Germinal center (tissue), 1 donor: ENCODE measurements at regions not wholly inside any gene's neighbourhood (a gene's known extent, or its start where the extent isn't known, plus 50 kb on each side); places are given as distances from the start of the nearest gene placed in this dataset.
"Not testable (repeated sequence)": the region's sequence is repeated elsewhere in the genome, so short reads cannot be mapped to it uniquely, and the experiment has no call there.

Source experiments
- DNase-seq: peaks from one replicate; pipeline ENCODE4 v3.0.0; 2012; ENCODE audit warnings: mixed read lengths, low spot score

DNA sequence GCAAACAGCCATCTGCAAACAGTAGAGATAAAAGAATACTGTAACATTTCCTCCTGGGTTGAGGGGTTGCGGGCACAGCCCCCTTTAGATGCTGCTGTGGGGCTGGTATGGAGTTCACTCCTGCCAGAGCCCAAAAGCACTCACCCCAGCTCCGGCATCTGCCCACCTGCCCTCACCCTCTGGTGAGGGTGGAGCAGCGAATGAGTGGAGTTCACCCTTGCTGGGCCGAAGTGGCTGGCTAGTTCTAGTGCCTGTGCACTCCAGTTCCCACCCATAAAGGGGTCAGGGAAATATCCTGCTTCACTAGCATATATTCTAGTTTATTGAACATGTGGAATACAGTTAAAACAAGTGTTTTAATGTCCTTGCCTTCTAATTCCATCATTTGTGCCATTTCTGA, 209.7 kb upstream of the SGO1 start:
- no peak for DNase-seq

DNA sequence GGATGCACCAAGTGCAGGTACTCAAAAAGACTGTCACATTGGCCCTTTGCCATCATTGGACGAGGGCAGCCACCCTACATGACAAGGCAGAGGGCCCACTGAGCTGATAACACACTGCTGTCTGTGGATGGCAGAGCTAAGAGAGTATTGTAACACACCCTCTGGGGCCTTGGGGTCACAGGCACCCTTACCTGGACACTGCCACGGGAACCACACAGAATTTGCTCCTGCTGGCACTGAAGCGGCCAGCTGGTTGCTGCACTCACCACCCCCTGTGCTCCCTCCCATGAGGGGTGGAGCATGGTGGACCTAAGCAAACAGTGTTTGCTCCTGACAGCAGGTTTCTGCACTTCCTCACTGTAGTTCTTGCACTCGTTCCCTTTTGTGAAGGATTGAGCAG, 208.2 kb upstream of the SGO1 start:
- DNase-seq, result no peak

DNA sequence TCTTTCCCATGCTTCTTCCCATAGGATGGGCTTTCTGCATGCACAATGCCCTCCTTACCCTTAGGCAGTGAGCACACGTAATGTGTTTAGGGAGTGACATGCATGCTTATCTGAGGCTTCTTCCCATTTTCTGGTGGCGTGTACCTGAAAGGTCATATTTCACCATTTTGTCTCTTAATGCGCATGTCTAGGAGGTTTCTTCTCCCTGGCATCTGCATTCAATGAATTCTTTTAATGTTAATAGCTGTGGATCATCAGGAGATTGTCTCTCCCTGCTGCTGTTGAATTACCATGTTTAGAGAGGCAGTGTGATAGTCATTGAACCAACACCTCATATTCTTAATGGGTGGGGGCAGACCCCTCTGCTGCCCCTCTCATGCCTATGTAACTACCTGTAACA, 205.6 kb upstream of the SGO1 start:
- no peak for DNase-seq

DNA sequence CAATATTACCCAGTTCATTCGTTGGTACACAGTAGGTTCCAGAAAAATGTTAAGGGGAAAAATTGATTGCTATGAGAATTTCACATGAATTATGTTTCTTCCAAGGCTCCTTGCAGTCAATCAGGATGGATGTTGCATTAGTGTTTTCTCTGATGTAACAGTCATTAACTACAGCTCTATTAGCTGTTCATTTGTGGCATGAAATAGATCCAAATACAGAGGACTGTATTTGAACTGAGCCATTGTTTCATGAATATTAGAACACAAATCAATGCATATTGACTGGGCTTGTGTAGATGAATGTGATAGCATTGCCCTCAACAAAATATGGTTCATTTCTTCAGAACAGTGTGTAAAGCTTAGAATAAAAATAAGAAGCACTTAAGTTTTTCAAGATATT, 203.0 kb upstream of the SGO1 start:
- no peak for DNase-seq

DNA sequence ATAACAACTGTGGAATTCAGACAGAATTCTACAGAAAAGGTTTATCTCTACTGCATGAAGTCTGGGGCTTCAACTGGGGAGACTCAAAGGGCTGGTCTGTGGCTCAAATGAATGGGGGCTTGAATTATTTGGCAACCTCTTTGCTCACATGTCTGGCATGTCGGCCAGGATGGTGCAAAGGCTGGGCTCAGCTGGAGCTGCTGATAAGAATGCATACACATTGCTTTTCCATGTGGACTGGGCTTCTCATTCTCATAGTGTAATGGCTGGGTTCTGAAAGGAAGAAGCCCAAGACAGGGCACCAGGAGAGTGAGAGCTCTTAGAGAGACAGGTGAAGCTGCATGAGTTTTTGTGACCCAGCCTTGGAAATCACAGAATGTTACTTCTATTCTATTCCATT, 194.3 kb upstream of the SGO1 start:
- DNase-seq, result no peak

DNA sequence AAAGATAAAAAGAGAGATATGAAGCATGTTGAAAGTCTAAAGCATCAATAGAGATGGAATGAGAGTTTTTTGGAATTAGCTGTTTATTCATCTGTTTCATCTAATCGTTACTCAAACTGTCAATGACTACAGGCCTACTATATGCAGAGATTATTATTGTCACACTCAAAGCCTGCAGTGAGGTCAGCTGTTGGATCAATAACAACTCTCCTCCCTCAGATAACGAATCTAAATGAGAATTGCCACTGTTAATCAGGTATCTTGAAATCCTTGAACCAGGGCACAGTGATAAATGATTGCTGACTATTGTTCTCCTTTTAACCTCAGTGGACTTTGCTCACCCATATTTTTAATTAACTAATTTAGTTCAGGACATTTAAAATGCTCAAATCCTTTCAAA, 192.3 kb upstream of the SGO1 start:
- no peak for DNase-seq

DNA sequence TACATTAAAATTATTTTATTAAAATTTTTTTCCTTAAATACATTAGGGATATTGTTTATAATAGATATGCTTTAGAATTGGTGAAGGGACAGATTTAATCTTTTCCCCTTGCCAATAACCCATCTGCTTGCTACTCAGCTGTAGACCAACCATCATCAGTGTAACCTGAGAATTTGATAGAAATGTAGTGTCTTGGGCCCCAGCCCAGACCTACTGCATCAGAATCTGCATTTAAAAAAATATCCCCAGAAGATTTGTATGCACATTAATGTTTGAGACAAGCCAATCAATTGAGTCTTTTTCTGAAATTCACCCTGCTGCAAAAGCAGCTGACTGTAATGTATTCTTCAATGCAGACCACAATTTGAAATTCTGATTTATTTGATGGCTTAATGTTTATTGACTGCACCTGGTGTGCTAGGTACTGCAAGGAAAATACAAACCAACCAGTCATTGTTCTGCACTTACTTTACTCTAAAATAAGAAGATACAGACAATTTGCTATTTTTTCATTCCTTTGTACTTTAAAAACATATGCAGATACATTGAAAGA, 190.7 kb upstream of the SGO1 start:
- no peak for DNase-seq

DNA sequence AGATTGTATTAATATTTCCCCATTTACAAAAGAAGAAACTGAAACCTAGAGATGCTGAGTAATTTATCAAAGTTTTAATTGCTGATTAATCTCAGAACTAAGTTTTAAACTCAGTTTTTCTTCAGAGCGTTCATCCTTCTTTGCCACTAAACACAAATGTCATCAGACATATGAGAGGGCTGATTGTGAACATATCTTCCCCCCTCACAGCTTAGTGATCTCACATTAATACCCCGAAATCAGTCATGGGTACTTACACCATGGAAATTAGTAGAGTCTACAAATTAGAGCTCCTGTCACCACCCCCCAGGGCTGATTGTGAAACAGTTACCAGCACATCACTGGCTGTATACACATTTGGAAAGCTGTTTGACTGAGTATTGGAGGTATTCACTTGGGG, 189.3 kb upstream of the SGO1 start:
- DNase-seq, result no peak

DNA sequence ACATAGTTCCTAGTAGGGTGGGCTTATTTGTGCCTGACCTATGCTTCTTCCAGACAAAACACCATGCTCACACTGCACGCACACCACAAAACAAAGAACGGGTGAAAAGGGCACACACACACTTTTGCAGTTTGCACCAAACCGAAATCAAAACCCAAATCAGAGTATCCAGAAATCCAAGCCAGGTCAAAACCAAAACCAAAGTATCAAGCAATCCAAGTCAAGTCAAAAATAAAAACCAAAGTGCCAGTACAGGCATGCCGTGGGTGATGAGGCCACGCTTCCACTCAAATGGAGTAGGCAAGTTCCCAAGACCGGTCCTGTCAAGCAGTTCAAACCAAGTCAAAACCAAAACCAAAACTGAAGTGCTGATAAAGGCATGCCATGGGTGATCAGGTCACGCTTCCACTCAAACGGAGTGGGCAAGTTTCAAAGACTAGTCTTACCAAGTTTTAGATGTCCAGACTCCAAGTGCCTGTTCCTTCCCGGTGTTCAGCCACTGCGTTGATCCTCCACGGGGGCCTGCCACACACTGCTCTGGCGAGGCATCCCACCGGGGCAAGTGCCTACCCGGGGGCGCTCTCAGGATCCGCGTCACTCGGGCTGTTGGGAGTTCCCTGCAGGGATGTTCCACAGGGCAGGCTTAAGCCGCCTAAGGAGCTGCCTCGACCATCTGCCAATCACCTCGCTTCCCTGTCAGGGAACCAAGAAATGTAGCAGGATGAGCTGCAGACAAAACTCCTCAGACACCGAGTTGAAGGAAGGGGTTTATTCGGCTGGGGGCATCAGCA, 184.5 kb upstream of the SGO1 start:
- not testable (repeated sequence) for DNase-seq

DNA sequence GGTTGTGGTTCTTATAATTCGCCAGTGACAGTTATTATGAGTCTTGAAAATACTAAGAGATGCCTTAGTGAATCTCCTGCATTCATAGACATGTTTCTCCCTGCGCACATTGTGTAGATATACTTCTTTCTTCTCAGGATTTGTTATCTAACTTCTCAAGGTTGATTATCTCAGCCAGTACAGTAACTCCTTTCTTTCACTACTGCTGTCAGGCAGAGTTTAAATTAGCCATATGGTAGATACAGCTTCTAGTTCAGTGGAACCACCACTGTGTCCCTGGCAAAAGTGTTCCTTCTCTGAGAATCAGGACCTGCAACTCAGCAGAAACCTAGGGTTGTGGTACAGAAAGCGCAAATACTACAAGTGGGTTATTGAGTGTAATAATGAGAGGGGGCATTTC, 175.0 kb upstream of the SGO1 start:
- DNase-seq, result no peak

DNA sequence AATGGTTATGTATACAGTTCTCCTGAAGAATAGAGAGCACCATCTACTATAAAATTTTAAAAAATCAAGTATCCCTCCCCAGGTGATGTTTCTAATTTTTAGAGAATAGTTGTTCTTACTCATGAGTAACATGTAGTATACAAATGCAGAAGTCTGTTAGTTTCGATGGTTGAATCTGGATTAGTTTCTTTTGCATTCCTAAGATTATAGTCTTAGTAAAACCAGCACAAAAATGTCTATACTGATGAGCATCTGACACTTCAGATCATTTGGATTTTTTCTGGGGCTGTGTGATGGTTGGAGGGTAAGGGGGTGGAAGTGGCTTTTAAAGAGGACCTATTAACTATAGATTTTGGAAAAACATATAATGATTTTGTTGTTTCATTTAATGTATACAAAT, 167.3 kb upstream of the SGO1 start:
- no peak for DNase-seq

DNA sequence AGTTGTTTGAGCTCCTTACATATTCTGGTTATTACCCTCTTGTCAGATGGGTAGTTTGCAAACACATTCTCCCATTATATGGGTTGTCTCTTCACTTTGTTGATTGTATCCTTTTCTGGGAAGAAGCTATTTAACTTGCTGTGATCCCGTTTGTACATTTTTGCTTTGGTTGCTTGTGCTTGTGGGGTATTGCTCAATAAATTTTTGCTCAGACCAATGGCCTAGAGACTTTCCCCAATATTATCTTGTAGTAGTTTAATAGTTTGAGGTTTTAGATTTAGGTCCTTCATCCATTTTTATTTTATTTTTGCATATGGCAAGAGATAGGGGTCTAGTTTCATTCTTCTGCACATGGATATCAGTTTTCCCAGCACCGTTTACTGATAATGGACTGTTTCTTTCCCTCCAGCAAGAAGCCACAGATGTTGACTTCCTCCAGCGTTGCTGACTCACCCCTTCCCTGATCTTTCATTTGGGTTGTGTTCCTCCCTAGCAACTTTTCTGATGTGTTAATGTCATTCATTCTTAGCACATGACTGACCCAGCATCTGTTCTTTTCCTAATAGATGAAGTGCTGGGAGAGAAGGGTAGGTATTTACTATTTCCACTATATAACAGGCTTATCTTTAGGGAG, 166.7 kb upstream of the SGO1 start:
- no peak for DNase-seq

DNA sequence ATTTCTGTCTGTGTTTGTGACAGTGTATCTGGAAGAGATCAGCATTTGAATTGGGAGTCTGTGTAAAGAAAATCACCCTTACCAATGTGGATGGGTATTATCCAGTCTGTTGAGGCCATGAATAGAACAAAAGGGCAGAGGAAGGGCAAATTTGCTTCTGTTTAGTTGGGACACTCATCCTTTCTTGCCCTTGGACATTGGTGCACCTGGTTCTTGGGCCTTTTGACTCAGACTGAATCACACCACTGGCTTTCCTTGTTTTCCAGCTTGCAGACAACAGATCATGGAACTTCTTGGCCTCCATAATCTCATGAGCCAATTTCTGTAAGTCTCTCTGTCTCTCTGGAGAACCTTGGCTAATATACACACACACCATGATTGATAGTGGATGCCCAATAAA, 164.4 kb upstream of the SGO1 start:
- DNase-seq, result no peak

DNA sequence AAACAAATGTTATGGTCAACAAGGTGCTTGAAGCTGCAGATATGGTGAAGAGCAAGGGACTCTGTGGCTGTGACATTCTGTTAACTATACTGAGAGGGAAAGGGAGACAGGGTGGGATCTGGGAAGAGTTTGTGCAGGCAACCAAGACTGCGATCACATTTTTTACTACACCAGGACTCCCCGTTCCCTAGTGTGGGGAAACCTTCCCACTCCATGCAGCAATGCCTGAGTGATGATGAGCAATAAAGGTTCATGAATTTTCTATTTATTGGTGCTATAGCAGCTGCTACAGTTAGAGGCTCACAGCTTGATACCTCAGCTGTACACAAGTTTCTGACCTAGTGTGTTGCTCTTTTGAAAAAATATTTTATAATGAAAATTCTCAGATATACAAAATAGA, 160.9 kb upstream of the SGO1 start:
- no peak for DNase-seq

DNA sequence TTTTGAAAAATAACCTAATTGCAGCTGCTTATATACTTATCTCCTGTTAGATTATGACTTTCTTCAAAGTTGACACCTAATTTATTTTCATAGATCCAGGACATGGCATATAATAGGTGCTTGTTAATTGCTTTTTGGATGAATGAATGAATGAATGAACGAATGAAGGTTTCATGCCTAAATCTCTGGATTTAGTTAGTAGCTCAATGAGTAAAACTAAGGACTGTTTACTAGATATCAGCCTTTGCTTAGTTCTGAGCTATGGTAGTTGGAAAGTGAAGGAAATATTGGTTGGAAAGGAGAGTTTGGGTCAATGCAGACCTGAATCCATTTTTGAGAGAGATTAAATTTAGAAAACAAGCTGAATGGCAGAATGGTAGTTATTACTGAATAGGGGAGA, 160.4 kb upstream of the SGO1 start:
- no peak for DNase-seq

DNA sequence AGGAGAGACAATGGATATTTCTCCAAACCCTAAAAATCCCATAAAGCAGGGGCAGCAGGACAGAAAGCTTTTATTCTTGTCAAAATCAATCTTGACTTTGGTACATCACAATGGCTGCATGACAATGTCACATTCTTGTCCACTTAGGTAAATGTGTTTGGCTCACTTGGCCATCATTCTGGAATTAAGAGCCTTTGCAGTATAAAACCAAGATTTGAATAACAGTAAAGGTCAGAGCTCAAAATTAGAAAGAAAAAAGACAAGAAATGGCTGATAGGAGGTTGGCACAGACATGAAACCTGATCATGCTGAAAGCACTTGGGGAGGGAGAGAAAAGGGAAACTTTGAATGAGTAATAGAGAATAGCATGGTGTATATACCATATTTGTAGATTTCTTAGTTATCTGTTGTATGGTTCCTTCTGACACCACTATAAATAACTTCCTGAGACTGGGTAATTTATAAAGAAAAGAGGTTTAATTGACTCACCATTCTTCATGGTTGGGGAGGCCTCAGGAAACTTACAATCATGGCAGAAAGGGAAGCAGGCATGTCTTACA, 158.5 kb upstream of the SGO1 start:
- no peak for DNase-seq

DNA sequence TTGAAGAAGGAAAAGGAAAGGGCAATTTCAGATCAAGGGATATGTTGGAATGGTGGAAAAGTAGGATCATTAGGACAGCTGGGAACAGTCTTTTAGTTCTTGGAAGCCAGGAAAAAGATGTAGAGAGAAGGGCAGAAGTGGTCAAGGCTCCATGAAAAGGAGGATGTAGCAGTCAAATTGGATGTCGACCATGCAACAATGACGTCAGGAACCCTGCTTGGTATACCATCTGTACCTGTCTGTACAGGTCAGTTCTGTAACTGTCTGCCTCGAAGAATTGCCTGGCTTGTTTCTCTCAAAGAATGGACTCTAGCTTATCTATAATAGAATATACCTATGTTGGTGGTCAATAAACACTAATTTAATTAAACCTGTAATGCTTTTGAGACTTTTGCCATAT, 157.8 kb upstream of the SGO1 start:
- no peak for DNase-seq

DNA sequence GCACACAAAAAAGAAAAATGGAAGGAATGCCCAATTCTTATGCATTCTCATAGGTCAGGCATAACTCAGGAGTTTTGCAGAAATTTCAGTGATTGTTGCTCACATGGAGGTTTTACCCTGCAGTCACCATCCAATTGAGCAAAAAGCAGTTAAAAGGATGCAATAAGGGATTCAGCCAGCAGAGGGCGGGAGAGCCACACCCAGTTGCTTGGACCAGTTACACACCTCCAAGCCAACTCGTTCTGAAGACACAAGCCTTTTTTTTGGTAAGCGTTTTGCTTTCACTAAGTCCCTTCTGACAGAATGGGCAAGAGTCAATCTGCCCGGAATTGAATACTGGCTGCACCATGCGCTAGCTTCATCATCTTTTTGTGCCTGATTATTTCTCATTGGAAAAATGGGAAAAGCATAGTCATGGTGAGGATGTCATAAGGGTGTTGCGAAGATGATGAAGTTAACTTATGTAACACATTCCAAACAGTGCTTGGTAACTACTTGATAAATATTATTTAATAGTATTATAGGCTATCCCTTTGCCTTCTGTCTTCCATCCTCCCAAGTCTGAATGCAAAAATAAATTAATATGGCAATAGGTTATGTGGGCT, 154.4 kb upstream of the SGO1 start:
- DNase-seq, result peak; percentile 25

DNA sequence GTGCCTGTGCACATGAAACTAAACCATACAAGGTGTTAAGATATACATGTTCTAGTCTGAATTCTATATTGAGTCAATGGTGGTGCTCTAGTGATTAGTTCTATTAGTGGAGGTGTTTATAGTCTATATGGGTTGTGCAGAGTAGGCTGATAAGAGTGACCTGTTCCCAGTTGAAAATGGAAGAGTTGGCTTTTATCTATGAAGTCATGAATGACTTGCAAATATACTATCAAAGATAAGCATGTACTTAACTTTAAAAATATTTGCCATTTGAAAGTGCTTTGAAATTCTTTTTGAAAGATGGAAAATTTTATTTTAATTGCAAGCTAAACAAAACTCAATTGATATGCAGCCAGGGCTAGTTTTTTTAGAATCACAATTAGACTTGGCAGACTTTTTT, 150.6 kb upstream of the SGO1 start:
- no peak for DNase-seq

DNA sequence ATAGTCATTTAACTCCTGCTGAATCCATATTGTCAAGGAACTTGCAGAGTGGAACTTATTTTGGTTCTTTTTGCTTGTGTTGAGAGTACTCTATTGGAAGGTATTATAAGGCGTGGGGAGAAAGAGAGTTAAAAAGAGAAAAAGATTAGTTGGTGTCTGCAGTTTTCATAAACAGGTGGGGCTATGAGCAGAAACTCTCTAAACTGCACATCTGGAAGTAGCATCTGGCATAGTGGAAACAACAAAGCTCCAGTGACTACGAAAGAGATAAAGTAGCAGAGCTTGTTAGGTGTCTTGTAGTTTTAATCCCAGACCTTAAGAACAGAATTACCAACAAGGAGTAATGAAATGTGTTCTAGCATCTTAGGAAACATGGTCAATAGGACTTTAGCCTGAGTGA, 148.8 kb upstream of the SGO1 start:
- no peak for DNase-seq

DNA sequence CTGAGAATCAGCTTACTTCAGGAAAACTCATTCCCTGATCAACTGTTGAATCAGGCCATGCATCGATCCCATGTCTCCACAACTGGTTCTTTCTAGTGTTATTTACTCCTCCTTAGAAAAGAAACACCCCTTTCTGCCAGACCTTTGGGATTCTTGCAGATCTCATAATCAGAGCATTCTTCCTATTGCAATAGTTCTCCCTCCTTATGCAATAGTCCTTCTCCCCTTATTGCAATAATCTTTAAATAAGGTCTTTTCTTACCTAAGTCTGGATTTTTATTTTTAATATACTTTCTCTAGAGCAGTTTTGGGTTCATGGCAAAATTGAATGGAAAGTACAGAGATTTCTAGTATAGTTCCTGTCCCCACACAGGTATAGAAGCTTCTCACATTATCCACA, 141.9 kb upstream of the SGO1 start:
- no peak for DNase-seq

DNA sequence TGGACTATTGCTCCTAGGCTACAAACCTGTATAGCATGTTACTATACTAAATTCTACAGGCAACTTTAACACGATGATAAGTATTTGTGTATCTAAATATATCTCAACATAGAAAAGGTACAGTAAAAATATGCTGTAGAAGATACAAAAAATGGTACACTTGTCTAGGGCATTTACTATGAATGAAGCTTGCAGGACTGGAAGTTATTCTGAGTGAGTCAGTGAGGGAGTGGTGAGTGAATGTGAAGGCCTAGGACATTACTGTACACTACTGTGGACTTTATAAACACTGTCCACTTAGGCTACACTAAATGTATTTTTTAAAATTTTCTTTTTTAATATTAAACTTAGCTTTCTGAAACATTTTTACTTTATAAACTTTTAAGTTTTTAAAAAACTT, 140.5 kb upstream of the SGO1 start:
- DNase-seq, result no peak

DNA sequence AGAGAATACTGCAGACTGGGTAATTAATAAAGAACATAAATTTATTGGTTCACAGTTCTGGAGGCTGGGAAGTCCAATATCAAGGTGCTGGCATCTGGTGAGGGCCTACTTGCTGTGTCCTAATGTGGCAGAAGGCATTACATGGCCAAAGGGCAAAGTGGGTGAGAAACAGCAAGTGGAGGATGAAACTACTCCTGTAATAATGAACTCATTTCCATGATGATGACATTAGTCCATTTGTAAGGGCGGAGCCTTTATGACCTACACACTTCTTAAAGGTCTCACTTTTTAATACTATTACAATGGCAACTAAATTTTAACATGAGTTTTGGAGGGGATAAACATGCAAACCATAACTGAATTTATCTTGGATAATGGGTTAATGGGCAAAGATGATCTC, 139.6 kb upstream of the SGO1 start:
- no peak for DNase-seq
